ENCODE measurements at regions not wholly inside any gene's neighbourhood (a gene's known extent, or its start where the extent isn't known, plus 50 kb on each side); places are given as distances from the start of the nearest gene placed in this dataset.
"Not testable (repeated sequence)": the region's sequence is repeated elsewhere in the genome, so short reads cannot be mapped to it uniquely, and the experiment has no call there.

DNA sequence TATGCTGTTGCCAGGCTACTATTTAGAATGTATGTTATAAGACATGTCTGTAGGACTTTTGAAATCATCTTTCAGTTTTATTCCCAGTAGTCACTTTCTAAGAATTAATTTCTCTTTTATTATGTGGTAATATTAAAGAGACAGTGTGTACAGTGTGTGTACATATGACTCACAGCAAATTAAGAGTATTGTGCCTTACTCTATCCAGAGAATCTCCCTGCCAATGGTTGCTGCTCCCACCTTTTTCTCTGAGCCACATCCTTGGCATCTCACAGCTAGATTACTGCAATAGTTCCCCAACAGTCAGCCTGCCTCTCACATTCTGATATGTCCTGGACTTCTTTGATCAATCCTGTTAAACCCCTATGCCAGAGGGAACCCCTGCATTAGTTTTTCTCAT is 114.5 kb downstream of the ANXA5 start:
- H4K20me1 ChIP-seq (ENCODE audit: insufficient read depth, low read length): no peaks in the 10 kb centered on the region
- H3K9ac ChIP-seq (ENCODE audit: insufficient read depth, low read length, poor library complexity, severe bottlenecking): no peak overlapping the region
- H3K36me3 ChIP-seq (replicated peaks in 1 of 2; ENCODE audit: control insufficient read depth in 1 of 2, insufficient read depth in 2 of 2, low read length in 2 of 2): no peaks in the 10 kb centered on the region
- intact Hi-C loops (cut with micrococcal nuclease): no loop called here
- TF ChIP-seq, protein P1, sequence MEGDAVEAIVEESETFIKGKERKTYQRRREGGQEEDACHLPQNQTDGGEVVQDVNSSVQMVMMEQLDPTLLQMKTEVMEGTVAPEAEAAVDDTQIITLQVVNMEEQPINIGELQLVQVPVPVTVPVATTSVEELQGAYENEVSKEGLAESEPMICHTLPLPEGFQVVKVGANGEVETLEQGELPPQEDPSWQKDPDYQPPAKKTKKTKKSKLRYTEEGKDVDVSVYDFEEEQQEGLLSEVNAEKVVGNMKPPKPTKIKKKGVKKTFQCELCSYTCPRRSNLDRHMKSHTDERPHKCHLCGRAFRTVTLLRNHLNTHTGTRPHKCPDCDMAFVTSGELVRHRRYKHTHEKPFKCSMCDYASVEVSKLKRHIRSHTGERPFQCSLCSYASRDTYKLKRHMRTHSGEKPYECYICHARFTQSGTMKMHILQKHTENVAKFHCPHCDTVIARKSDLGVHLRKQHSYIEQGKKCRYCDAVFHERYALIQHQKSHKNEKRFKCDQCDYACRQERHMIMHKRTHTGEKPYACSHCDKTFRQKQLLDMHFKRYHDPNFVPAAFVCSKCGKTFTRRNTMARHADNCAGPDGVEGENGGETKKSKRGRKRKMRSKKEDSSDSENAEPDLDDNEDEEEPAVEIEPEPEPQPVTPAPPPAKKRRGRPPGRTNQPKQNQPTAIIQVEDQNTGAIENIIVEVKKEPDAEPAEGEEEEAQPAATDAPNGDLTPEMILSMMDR (IDR thresholded peaks at IDR 0.05): no peak
- H2AFZ ChIP-seq (ENCODE audit: insufficient read depth, low read depth, low read length, poor library complexity, severe bottlenecking): no peak overlapping the region
- no peaks in the 10 kb centered on the region for H3K79me2 ChIP-seq (ENCODE audit: insufficient read depth, low read length)
- H3K27me3 Mint-ChIP-seq (ENCODE audit: low read depth in 3 of 3): peaks cover 2 to 7% (median 3%) of the 10 kb centered on the region in 3 donors
- H3K27me3 ChIP-seq (ENCODE audit: control insufficient read depth in 2 of 2, insufficient read depth in 2 of 2, low read length in 2 of 2): no peaks in the 10 kb centered on the region
- no peak overlapping the region for H3K4me3 ChIP-seq (replicated peaks in 1 of 3; ENCODE audit: low read depth in 2 of 3, low read length in 3 of 3)
- H3K9me3 ChIP-seq (replicated peaks in 1 of 2; ENCODE audit: control insufficient read depth in 1 of 2, insufficient read depth in 1 of 2, low read length in 2 of 2): no peaks in the 10 kb centered on the region
- H3K4me2 ChIP-seq (replicated peaks; ENCODE audit: extremely low read depth, low read length, poor library complexity, severe bottlenecking): no peak overlapping the region
- no peak overlapping the region for H3K27ac Mint-ChIP-seq
- no peak overlapping the region for H3K4me3 Mint-ChIP-seq
- H3K36me3 Mint-ChIP-seq: no peaks in the 10 kb centered on the region
- no peaks in the 10 kb centered on the region for H3K4me1 ChIP-seq (ENCODE audit: control insufficient read depth in 1 of 2, insufficient read depth in 2 of 2, low read length in 2 of 2)
- no peak overlapping the region for H3K27ac ChIP-seq (ENCODE audit: low read depth in 1 of 2, low read length in 2 of 2)
- no peak for DNase-seq
- no peaks in the 10 kb centered on the region for H3K4me1 Mint-ChIP-seq
- H3K9me3 Mint-ChIP-seq: peaks cover 0 to 6% (median 3%) of the 10 kb centered on the region in 7 donors

DNA sequence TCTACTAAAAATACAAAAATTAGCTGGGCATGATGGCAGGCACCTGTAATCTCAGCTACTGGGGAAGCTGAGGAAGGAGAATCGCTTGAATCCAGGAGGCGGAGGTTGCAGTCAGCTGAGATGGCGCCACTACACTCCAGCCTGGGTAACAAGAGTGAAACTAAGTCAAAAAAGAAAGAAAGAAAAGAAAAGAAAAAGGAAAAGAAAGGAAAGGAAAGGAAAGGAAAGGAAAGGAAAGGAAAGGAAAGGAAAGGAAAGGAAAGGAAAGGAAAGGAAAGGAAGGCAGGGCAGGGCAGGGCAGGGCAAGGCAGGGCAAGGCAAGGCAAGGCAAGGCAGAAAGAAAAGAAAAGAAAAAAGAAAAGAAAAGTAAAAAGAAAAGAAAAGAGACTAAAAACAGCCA is 121.4 kb downstream of the ANXA5 start:
- H3K4me3 Mint-ChIP-seq; H3K4me1 Mint-ChIP-seq; H3K4me2 ChIP-seq (replicated peaks; ENCODE audit: extremely low read depth, low read length, poor library complexity, severe bottlenecking); H3K9me3 Mint-ChIP-seq; H3K27me3 ChIP-seq (ENCODE audit: control insufficient read depth in 2 of 2, insufficient read depth in 2 of 2, low read length in 2 of 2); H3K27me3 Mint-ChIP-seq (ENCODE audit: low read depth in 3 of 3); H3K4me1 ChIP-seq (ENCODE audit: control insufficient read depth in 1 of 2, insufficient read depth in 2 of 2, low read length in 2 of 2); H2AFZ ChIP-seq (ENCODE audit: insufficient read depth, low read depth, low read length, poor library complexity, severe bottlenecking); H3K36me3 Mint-ChIP-seq; H3K27ac Mint-ChIP-seq; H3K9ac ChIP-seq (ENCODE audit: insufficient read depth, low read length, poor library complexity, severe bottlenecking); H3K79me2 ChIP-seq (ENCODE audit: insufficient read depth, low read length); DNase-seq; intact Hi-C loops (cut with micrococcal nuclease); H3K36me3 ChIP-seq (replicated peaks in 1 of 2; ENCODE audit: control insufficient read depth in 1 of 2, insufficient read depth in 2 of 2, low read length in 2 of 2); H4K20me1 ChIP-seq (ENCODE audit: insufficient read depth, low read length); H3K4me3 ChIP-seq (replicated peaks in 1 of 3; ENCODE audit: low read depth in 2 of 3, low read length in 3 of 3); H3K27ac ChIP-seq (ENCODE audit: low read depth in 1 of 2, low read length in 2 of 2); H3K9me3 ChIP-seq (replicated peaks in 1 of 2; ENCODE audit: control insufficient read depth in 1 of 2, insufficient read depth in 1 of 2, low read length in 2 of 2): not testable (repeated sequence)
- no CpG with 5 or more reads among the region's 3 CpGs for whole genome bisulfite sequencing (ENCODE audit: insufficient coverage)

Data from CD14-positive monocyte (primary cell).